ENCODE measurements at regions not wholly inside any gene's neighbourhood (a gene's known extent, or its start where the extent isn't known, plus 50 kb on each side); places are given as distances from the start of the nearest gene placed in this dataset.

DNA sequence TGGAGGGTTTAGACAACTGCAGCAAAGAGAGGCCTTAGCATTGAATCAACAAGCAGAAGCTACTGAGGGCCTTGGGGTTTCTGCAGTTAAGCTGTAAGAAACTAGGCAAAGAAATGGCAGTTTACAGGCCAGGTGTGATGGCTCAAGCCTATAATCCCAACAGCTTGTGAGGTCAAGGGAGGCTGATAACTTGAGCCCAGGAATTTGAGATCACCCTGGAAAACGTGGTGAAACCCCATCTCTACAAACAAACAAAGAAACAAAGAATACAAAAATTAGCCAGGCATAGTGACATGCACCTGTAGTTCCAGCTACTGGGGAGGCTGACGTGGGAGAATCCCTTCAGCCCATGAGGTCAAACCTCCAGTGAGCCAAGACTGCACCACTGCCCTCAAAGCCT lies 421.6 kb upstream of the CHST9 start:
- H3K4me1 ChIP-seq (ENCODE audit: control insufficient read depth, insufficient read depth, low read length): no peaks in the 10 kb centered on the region; the same call in 1 of the 2 replicates
- ATAC-seq (no peak), DNase-seq (ENCODE audit: low read depth, low spot score) (no peak)
- in situ Hi-C loops (cut with HindIII; ENCODE audit: low pct_unique_long_range_greater_than_20kb, low sequenced_read_pairs) (no loop called here), intact Hi-C loops (cut with micrococcal nuclease; ENCODE audit: unreplicated experiment) (loop anchor here (5.0 to 10.0 kb wide), 2 partner anchors 148 to 581 kb away; no protein-coding TSS in a partner anchor)
- POLR2A ChIA-PET: no interaction called here
- no TSS peak for BruUV-seq (replicated peaks)
- no peaks in the 10 kb centered on the region for H3K27me3 ChIP-seq (ENCODE audit: control insufficient read depth, insufficient read depth, low read length)
- CTCF ChIA-PET: no interaction called here
- H3K4me3 ChIP-seq (ENCODE audit: low read depth in 2 of 2, low read length in 2 of 2): no peak overlapping the region
- no peaks in the 10 kb centered on the region for H3K36me3 ChIP-seq (ENCODE audit: control insufficient read depth, insufficient read depth, low read length)
- no peaks in the 10 kb centered on the region for H3K9me3 ChIP-seq (ENCODE audit: control insufficient read depth, insufficient read depth, low read depth, low read length)
- no peak for TF ChIP-seq POLR2AphosphoS5 (IDR thresholded peaks at IDR 0.05; ENCODE audit: low read depth, low read length)
- no peak for TF ChIP-seq TCF7L2 (IDR thresholded peaks at IDR 0.05; ENCODE audit: low read depth, low read length)
- TF ChIP-seq, protein P1, sequence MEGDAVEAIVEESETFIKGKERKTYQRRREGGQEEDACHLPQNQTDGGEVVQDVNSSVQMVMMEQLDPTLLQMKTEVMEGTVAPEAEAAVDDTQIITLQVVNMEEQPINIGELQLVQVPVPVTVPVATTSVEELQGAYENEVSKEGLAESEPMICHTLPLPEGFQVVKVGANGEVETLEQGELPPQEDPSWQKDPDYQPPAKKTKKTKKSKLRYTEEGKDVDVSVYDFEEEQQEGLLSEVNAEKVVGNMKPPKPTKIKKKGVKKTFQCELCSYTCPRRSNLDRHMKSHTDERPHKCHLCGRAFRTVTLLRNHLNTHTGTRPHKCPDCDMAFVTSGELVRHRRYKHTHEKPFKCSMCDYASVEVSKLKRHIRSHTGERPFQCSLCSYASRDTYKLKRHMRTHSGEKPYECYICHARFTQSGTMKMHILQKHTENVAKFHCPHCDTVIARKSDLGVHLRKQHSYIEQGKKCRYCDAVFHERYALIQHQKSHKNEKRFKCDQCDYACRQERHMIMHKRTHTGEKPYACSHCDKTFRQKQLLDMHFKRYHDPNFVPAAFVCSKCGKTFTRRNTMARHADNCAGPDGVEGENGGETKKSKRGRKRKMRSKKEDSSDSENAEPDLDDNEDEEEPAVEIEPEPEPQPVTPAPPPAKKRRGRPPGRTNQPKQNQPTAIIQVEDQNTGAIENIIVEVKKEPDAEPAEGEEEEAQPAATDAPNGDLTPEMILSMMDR (IDR thresholded peaks at IDR 0.05): no peak
- TF ChIP-seq SIN3A (IDR thresholded peaks at IDR 0.05; ENCODE audit: borderline replicate concordance, insufficient read depth, low read depth, low read length): no peak
- TF ChIP-seq, protein P2, sequence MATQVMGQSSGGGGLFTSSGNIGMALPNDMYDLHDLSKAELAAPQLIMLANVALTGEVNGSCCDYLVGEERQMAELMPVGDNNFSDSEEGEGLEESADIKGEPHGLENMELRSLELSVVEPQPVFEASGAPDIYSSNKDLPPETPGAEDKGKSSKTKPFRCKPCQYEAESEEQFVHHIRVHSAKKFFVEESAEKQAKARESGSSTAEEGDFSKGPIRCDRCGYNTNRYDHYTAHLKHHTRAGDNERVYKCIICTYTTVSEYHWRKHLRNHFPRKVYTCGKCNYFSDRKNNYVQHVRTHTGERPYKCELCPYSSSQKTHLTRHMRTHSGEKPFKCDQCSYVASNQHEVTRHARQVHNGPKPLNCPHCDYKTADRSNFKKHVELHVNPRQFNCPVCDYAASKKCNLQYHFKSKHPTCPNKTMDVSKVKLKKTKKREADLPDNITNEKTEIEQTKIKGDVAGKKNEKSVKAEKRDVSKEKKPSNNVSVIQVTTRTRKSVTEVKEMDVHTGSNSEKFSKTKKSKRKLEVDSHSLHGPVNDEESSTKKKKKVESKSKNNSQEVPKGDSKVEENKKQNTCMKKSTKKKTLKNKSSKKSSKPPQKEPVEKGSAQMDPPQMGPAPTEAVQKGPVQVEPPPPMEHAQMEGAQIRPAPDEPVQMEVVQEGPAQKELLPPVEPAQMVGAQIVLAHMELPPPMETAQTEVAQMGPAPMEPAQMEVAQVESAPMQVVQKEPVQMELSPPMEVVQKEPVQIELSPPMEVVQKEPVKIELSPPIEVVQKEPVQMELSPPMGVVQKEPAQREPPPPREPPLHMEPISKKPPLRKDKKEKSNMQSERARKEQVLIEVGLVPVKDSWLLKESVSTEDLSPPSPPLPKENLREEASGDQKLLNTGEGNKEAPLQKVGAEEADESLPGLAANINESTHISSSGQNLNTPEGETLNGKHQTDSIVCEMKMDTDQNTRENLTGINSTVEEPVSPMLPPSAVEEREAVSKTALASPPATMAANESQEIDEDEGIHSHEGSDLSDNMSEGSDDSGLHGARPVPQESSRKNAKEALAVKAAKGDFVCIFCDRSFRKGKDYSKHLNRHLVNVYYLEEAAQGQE (IDR thresholded peaks at IDR 0.05; ENCODE audit: insufficient read depth in 1 of 2, low read depth in 2 of 2, low read length in 1 of 2): no peak
- no peak overlapping the region for H3K27ac ChIP-seq (ENCODE audit: low read length)

DNA sequence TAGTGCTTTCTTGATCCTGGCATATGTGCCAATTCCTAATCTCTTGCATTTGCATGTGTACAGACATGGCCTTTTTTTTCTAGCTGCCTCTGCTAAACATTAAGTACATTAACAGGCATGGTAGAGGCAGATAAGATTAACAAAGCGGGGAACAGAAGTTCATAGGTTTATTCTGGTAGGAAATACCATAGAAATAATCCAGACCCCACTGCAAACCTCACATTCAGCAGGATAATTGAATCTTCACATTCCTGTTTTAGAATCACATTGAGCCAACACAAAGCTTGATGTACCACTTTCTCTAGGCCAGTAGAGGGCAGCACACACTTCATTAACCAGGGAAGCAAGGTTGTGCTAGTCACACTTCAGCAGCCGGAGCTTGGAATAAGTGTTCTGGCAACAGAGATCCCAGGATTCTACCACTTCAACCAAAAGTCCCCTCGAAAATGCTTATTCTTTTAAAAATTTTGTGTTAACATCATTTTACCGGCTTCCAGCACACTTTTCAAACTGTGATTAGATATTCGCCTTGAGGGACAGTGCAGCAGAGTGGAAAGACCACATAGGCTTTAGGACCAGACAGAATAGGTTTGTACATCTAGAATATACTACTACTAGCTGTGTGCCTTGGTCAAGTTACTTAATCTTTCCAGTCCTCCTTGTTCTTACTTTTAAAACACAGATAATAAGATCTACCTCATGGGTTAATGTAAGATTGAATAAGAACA lies 420.2 kb upstream of the CHST9 start:
- TF ChIP-seq POLR2AphosphoS5 (IDR thresholded peaks at IDR 0.05; ENCODE audit: low read depth, low read length) (no peak), SIN3A (IDR thresholded peaks at IDR 0.05; ENCODE audit: borderline replicate concordance, insufficient read depth, low read depth, low read length) (no peak)
- TF ChIP-seq, protein P2 (IDR thresholded peaks at IDR 0.05; ENCODE audit: insufficient read depth in 1 of 2, low read depth in 2 of 2, low read length in 1 of 2): no peak
- TF ChIP-seq, protein P1 (IDR thresholded peaks at IDR 0.05): peak; percentile 77
- no TSS peak for BruUV-seq (replicated peaks)
- intact Hi-C loops (cut with micrococcal nuclease; ENCODE audit: unreplicated experiment): loop anchor here (5.0 to 10.0 kb wide), 2 partner anchors 150 to 582 kb away; no protein-coding TSS in a partner anchor
- POLR2A ChIA-PET: no interaction called here
- H3K27me3 ChIP-seq (ENCODE audit: control insufficient read depth, insufficient read depth, low read length): no peaks in the 10 kb centered on the region
- no peak for DNase-seq (ENCODE audit: low read depth, low spot score)
- no peak overlapping the region for H3K27ac ChIP-seq (ENCODE audit: low read length)
- in situ Hi-C loops (cut with HindIII; ENCODE audit: low pct_unique_long_range_greater_than_20kb, low sequenced_read_pairs): no loop called here
- ATAC-seq: peak; percentile 86
- H3K4me3 ChIP-seq (ENCODE audit: low read depth in 2 of 2, low read length in 2 of 2): no peak overlapping the region
- CTCF ChIA-PET: interaction anchor here (1.1 to 1.2 kb wide), 2 partner anchors 145 to 228 kb away, joined by 3 to 8 read pairs; no protein-coding TSS in a partner anchor
- no peaks in the 10 kb centered on the region for H3K36me3 ChIP-seq (ENCODE audit: control insufficient read depth, insufficient read depth, low read length)
- no peaks in the 10 kb centered on the region; the same call in 1 of the 2 replicates for H3K4me1 ChIP-seq (ENCODE audit: control insufficient read depth, insufficient read depth, low read length)
- no peaks in the 10 kb centered on the region for H3K9me3 ChIP-seq (ENCODE audit: control insufficient read depth, insufficient read depth, low read depth, low read length)

Data from Panc1 (cell line).